Aorta (tissue), 5 donors: ENCODE measurements at regions not wholly inside any gene's neighbourhood (a gene's known extent, or its start where the extent isn't known, plus 50 kb on each side); places are given as distances from the start of the nearest gene placed in this dataset.
"Not testable (repeated sequence)": the region's sequence is repeated elsewhere in the genome, so short reads cannot be mapped to it uniquely, and the experiment has no call there.

Experiments used
- ATAC-seq: fragments of 200-7000 bp; cut with Tn5 transposase; one replicate; pipeline ENCODE4 v1.9.1; 2022; ENCODE audit warnings: moderate library complexity; ENCODE audit not compliant: low FRiP score
- DNase-seq, 2 donors: peaks; one replicate each; pipeline ENCODE4 v3.0.0-alpha.2; 2020
- H3K27ac ChIP-seq, 2 donors: one replicate each; pipeline ENCODE4 v1.5.1; 2013; ENCODE audit warnings: low read length in 2 of 2, mild to moderate bottlenecking in 2 of 2, moderate library complexity in 2 of 2, control low read depth in 1 of 2, inconsistent platforms in 1 of 2, low read depth in 1 of 2
- H3K27me3 ChIP-seq, 2 donors: one replicate each; pipeline ENCODE4 v1.6.1; 2013; ENCODE audit warnings: control low read depth in 1 of 2, low read length in 1 of 2, mild to moderate bottlenecking in 1 of 2, moderate library complexity in 1 of 2; ENCODE audit not compliant: insufficient read depth in 2 of 2, control insufficient read depth in 1 of 2
- H3K36me3 ChIP-seq, 2 donors: one replicate each; pipeline ENCODE4 v1.6.1; 2013; ENCODE audit warnings: control low read depth in 1 of 2, low read length in 1 of 2, mild to moderate bottlenecking in 1 of 2; ENCODE audit not compliant: insufficient read depth in 2 of 2, control insufficient read depth in 1 of 2
- H3K4me1 ChIP-seq, 2 donors: one replicate each; pipeline ENCODE4 v1.6.1; 2013; ENCODE audit warnings: low read length in 2 of 2, control low read depth in 1 of 2, mild to moderate bottlenecking in 1 of 2, moderate library complexity in 1 of 2; ENCODE audit not compliant: insufficient read depth in 2 of 2, control insufficient read depth in 1 of 2
- H3K4me3 ChIP-seq, 2 donors: one replicate each; pipeline ENCODE4 v1.5.1; 2013; ENCODE audit warnings: low read length in 2 of 2, control low read depth in 1 of 2, mild to moderate bottlenecking in 1 of 2
- H3K9me3 ChIP-seq: one replicate; pipeline ENCODE4 v1.6.1; 2013; ENCODE audit warnings: mild to moderate bottlenecking, low read length; ENCODE audit not compliant: control insufficient read depth
- WGBS, 2 donors: extraction: QIAGEN DNeasy Blood & Tissue Kit; methylation state at CpG; one replicate each; pipeline ENCODE4 v1.1.7; 2013; 5-methylcytosine and 5-hydroxymethylcytosine counted together
- intact Hi-C, 2 donors: fragments of 100-400 bp; cut with DNase I; formaldehyde crosslinking; loops; one replicate each; pipeline versions ENCODE4 v1.14.2 to v1.15.0; 2022
- donor health status: healthy with polysubstance abuse.
- donor health status: Bipolar disorder and iron deficiency.
- donor health status: DM: no; HTN: no; CAD: no.
- donor health status: DM: no; HTN: no; CAD: no.
- donor health status: DM: yes; HTN: yes; CAD: no.

- Histone ChIP-seq H3K36me3 (no peaks in the 10 kb centered on the region), H3K4me3 (peak overlapping the region; percentile 31 to 69), H3K4me1 (peaks cover 5 to 22% of the 10 kb centered on the region in 2 donors), H3K27ac (peak overlapping the region; percentile 67 to 90), H3K27me3 (no peaks in the 10 kb centered on the region), H3K9me3 (no peaks in the 10 kb centered on the region)
- DNase-seq (no peak), ATAC-seq (peak; percentile 6)
- intact Hi-C loops: no loop called here
- 25 to 31% methylated on average over 7 of the region's 7 CpGs for WGBS, 2 donors
Observed at GRCh38 chr5:60495644-60496520, 204.1 kb downstream of the DEPDC1B start.

DNA sequence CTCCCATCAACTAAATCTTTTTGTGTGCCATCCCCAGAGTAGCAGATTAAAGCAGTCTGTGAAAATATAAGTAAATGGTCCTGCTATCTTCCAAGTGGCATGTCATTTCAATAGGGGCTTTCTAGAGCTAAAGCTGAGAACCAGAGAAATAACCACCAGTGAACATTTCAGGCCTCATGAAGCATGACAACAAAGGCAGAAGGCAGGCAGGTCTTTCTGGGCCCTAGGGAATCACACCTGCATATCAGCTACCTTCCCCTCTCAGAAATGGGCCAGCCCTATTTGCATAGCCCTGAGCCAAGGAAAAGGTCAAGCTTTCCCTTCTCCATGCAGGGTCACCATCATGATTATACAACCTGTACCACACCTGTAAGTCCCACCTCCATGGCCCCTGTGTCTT is 205.3 kb downstream of the DEPDC1B start:
- Histone ChIP-seq H3K36me3 (no peaks in the 10 kb centered on the region), H3K27ac (peak overlapping the region; percentile 15 to 64), H3K9me3 (no peaks in the 10 kb centered on the region), H3K27me3 (no peaks in the 10 kb centered on the region), H3K4me1 (peaks cover 5 to 22% of the 10 kb centered on the region in 2 donors), H3K4me3 (no peak overlapping the region)
- intact Hi-C loops: no loop called here
- no peak for DNase-seq
- no peak for ATAC-seq

- H3K9me3 ChIP-seq: no peaks in the 10 kb centered on the region
- WGBS, 2 donors: 28 to 38% methylated on average over 3 of the region's 3 CpGs
- peak overlapping the region; percentile 32 to 64 for H3K27ac ChIP-seq
- H3K4me3 ChIP-seq: no peak overlapping the region
- H3K27me3 ChIP-seq: no peaks in the 10 kb centered on the region
- peak; percentile 47 for ATAC-seq
- peaks cover 2 to 22% of the 10 kb centered on the region in 2 donors for H3K4me1 ChIP-seq
- H3K36me3 ChIP-seq: no peaks in the 10 kb centered on the region
- intact Hi-C loops: no loop called here
- no peak for DNase-seq
Observed at GRCh38 chr5:60494144-60494543, 205.8 kb downstream of the DEPDC1B start.

DNA sequence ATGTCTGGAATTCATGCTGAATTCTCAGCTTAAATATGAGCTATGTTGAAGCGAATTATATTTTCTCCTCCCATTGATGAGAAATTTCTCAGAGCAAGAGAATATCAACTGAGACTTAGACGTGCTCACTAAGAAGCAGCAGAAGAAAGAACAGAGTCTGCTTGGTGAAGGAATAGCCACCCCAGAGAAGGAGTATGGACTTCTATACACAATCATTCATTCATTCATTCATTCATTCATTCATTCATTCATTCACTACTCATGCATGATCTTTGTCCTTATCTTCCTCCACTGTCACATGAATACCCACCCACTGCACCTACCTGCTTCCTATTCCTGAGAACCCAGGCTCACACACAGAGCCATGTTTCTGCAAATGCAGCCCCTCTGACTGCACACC is 206.6 kb downstream of the DEPDC1B start:
- ATAC-seq: no peak
- Histone ChIP-seq H3K27me3 (no peaks in the 10 kb centered on the region), H3K4me3 (peak overlapping the region in 1 of 2 donors; percentile 10), H3K9me3 (no peaks in the 10 kb centered on the region), H3K4me1 (peaks cover 2 to 22% of the 10 kb centered on the region in 2 donors), H3K27ac (peak overlapping the region; percentile 26 to 64), H3K36me3 (no peaks in the 10 kb centered on the region)
- WGBS, 2 donors: 63 to 75% methylated on average over 2 of the region's 2 CpGs
- intact Hi-C loops: no loop called here
- DNase-seq: no peak

DNA sequence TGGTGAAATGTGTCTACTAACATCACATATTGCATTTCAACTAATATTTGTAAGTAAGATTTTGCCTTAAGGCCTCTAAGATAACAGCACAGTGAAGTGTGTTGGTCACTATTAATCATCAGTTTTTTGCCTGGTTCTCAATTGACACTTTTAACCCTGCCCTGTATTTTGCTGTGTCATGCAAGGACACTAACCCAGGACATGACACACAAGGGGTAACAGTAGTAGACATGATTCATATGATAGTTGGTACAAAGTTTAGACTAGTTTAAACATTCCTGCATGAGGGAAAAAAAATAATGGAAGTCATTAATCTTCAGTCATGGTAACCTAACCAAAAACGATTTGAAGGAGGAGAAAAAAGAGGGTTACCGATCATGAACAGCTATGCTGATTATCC is 207.0 kb downstream of the DEPDC1B start:
- ATAC-seq: no peak
- H3K4me1 ChIP-seq: peaks cover 2 to 21% of the 10 kb centered on the region in 2 donors
- H3K27ac ChIP-seq: no peak overlapping the region

DNA sequence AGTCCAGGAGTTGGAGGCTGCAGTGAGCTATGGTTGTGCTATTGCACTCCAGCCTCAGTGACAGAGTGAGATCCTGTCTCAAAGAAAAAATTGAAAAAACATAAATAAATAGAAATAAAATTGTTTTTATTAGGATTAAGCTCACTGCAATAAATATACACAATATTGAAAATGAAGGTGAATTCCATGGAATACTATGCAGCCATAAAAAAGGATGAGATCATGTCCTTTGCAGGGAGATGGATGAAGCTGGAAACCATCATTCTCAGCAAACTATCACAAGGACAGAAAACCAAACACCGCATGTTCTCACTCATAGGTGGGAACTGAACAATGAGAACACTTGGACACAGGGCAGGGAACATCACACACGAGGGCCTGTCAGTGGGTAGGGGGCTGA is 207.6 kb downstream of the DEPDC1B start:
- 98 to 100% methylated on average over 2 of the region's 2 CpGs for WGBS, 2 donors
- H3K27me3 ChIP-seq, H3K9me3 ChIP-seq, DNase-seq, H3K36me3 ChIP-seq, ATAC-seq, intact Hi-C loops, H3K4me3 ChIP-seq, H3K27ac ChIP-seq: not testable (repeated sequence)
- H3K4me1 ChIP-seq: peaks cover 2 to 17% of the 10 kb centered on the region in 2 donors

More for the DNA sequence above, 207.0 kb downstream of the DEPDC1B start:
- Histone ChIP-seq H3K9me3 (no peaks in the 10 kb centered on the region), H3K4me3 (peak overlapping the region in 1 of 2 donors; percentile 10), H3K36me3 (no peaks in the 10 kb centered on the region), H3K27me3 (no peaks in the 10 kb centered on the region)
- 10 to 29% methylated on average over 2 of the region's 2 CpGs for WGBS, 2 donors
- DNase-seq: no peak
- intact Hi-C loops: no loop called here

DNA sequence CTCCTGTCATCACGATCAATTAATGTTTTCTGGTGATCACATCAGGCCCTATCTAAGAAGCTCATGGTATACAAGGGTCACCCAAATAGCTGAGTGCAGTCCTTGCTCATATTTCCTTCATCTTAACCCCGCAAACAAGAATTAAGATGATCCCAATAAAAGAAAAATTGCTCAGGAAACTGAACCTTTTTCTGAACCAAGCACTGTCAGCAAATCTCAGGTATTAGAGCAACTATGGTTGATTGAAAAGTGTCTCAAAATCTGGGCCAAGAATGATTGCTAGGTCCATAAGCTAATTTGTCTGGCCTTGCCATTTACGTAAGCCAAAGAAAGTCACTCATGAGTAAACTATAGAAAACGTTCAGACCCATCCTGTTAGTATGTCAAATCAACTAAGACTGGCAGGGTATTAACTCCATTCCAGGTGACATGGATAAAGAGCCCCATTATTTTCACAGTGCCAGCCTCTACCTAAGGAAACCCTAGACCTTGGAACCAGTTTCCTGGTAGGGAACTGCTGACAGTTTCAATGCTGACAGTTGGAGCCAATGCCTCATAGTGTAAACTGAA is 209.3 kb downstream of the DEPDC1B start:
- 63 to 75% methylated on average over 4 of the region's 4 CpGs for WGBS, 2 donors
- no peaks in the 10 kb centered on the region for H3K36me3 ChIP-seq
- H3K27me3 ChIP-seq: no peaks in the 10 kb centered on the region
- no peak for DNase-seq
- peak overlapping the region; percentile 43 to 92 for H3K27ac ChIP-seq
- no peaks in the 10 kb centered on the region for H3K9me3 ChIP-seq
- H3K4me3 ChIP-seq: peak overlapping the region in 1 of 2 donors; percentile 26
- intact Hi-C loops: no loop called here
- H3K4me1 ChIP-seq: peaks cover 2 to 19% of the 10 kb centered on the region in 2 donors
- no peak for ATAC-seq

DNA sequence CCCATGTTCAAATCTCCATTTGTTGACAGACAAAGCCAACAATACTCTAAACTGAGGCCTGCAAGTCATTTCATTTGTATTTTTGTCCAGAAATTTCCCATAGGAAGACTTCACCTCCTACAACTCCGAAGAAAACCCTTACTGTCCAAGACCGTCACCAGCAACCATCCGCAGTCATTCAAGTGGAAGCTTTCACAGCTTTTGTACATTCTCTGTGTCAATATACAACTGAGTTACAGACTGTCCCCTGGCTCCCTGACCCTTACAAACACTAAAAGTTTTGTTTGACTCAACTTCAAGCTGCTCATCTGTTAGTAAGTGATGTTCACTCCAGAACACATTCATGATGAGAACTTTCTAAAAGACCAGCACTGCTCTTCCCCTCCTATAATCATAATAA is 210.1 kb downstream of the DEPDC1B start:
- H3K4me3 ChIP-seq: peak overlapping the region; percentile 76 to 86
- H3K27ac ChIP-seq: peak overlapping the region; percentile 78 to 92
- ATAC-seq: no peak
- DNase-seq: no peak
- no peaks in the 10 kb centered on the region for H3K9me3 ChIP-seq
- no peaks in the 10 kb centered on the region for H3K27me3 ChIP-seq
- H3K36me3 ChIP-seq: no peaks in the 10 kb centered on the region
- intact Hi-C loops: loop anchor here (5.0 kb wide), 3 partner anchors 37 to 103 kb away; no protein-coding TSS in a partner anchor
- WGBS, 2 donors: 78 to 79% methylated on average over 3 of the region's 3 CpGs
- H3K4me1 ChIP-seq: peaks cover 2 to 16% of the 10 kb centered on the region in 2 donors
